Muscle layer of duodenum (tissue), 2 donors: ENCODE measurements at regions not wholly inside any gene's neighbourhood (a gene's known extent, or its start where the extent isn't known, plus 50 kb on each side); places are given as distances from the start of the nearest gene placed in this dataset.

ENCODE experiments used
- H3K27ac ChIP-seq: one replicate; pipeline ENCODE4 v1.7.0; 2013; ENCODE audit warnings: mild to moderate bottlenecking, low read length
- H3K27me3 ChIP-seq: one replicate; pipeline ENCODE4 v1.7.0; 2013; ENCODE audit warnings: low read depth, mild to moderate bottlenecking, control low read depth, low read length
- H3K36me3 ChIP-seq, 2 donors: one replicate each; pipeline ENCODE4 v1.7.0; 2013; ENCODE audit warnings: low read length in 2 of 2, control low read depth in 1 of 2, mild to moderate bottlenecking in 1 of 2; ENCODE audit not compliant: insufficient read depth in 2 of 2, control insufficient read depth in 1 of 2
- H3K4me1 ChIP-seq, 2 donors: one replicate each; pipeline ENCODE4 v1.7.0; 2013; ENCODE audit warnings: low read length in 2 of 2, mild to moderate bottlenecking in 2 of 2, control low read depth in 1 of 2, moderate library complexity in 1 of 2; ENCODE audit not compliant: insufficient read depth in 2 of 2, control insufficient read depth in 1 of 2
- H3K4me3 ChIP-seq, 2 donors: one replicate each; pipeline ENCODE4 v1.7.0; 2013; ENCODE audit warnings: low read length in 2 of 2, low read depth in 1 of 2, mild to moderate bottlenecking in 1 of 2
- H3K9me3 ChIP-seq, 2 donors: one replicate each; pipeline ENCODE4 v1.7.0; 2013; ENCODE audit warnings: low read length in 2 of 2, control low read depth in 1 of 2, mild to moderate bottlenecking in 1 of 2; ENCODE audit not compliant: control insufficient read depth in 1 of 2
- donor health status: healthy.

- Histone ChIP-seq H3K4me1 (no peaks in the 10 kb centered on the region), H3K9me3 (no peaks in the 10 kb centered on the region), H3K27me3 (no peaks in the 10 kb centered on the region), H3K27ac (no peak overlapping the region), H3K4me3 (no peak overlapping the region), H3K36me3 (no peaks in the 10 kb centered on the region)
Observed at GRCh38 chr1:84748364-84748763, 58.1 kb upstream of the SSX2IP start.

- no peaks in the 10 kb centered on the region for H3K36me3 ChIP-seq
- H3K27ac ChIP-seq: no peak overlapping the region
- H3K9me3 ChIP-seq: no peaks in the 10 kb centered on the region
Observed at GRCh38 chr1:84745857-84746256, 55.6 kb upstream of the SSX2IP start.

GRCh38 chr1:84743896-84744295, 53.6 kb upstream of the SSX2IP start:
- Histone ChIP-seq H3K27ac (no peak overlapping the region), H3K9me3 (no peaks in the 10 kb centered on the region), H3K4me1 (no peaks in the 10 kb centered on the region), H3K27me3 (no peaks in the 10 kb centered on the region), H3K4me3 (no peak overlapping the region), H3K36me3 (no peaks in the 10 kb centered on the region)

More at GRCh38 chr1:84745857-84746256, 55.6 kb upstream of the SSX2IP start:
- Histone ChIP-seq H3K4me3 (no peak overlapping the region), H3K4me1 (no peaks in the 10 kb centered on the region), H3K27me3 (no peaks in the 10 kb centered on the region)

GRCh38 chr1:84742653-84743052, 52.4 kb upstream of the SSX2IP start:
- Histone ChIP-seq H3K36me3 (no peaks in the 10 kb centered on the region), H3K4me3 (no peak overlapping the region), H3K9me3 (no peaks in the 10 kb centered on the region), H3K4me1 (no peaks in the 10 kb centered on the region), H3K27ac (no peak overlapping the region), H3K27me3 (no peaks in the 10 kb centered on the region)

- H3K27ac ChIP-seq: no peak overlapping the region
- no peak overlapping the region for H3K4me3 ChIP-seq
Observed at GRCh38 chr1:84740050-84740714, 49.9 kb upstream of the SSX2IP start.

More at GRCh38 chr1:84740050-84740714, 49.9 kb upstream of the SSX2IP start:
- no peaks in the 10 kb centered on the region for H3K27me3 ChIP-seq
- H3K9me3 ChIP-seq: no peaks in the 10 kb centered on the region
- H3K36me3 ChIP-seq: no peaks in the 10 kb centered on the region
- no peaks in the 10 kb centered on the region for H3K4me1 ChIP-seq
